GM23338 (cell line): ENCODE measurements at regions not wholly inside any gene's neighbourhood (a gene's known extent, or its start where the extent isn't known, plus 50 kb on each side); places are given as distances from the start of the nearest gene placed in this dataset.

ENCODE experiments used
- ATAC-seq: fragments of 200-7000 bp; cut with Tn5 transposase; 3 replicates; pipeline ENCODE4 v1.9.1; 2020
- DNase-seq: peaks from one replicate; pipeline ENCODE4 v3.0.0-alpha.2; 2015; ENCODE audit warnings: low spot score
- H2AFZ ChIP-seq: fragments of 200-600 bp; sonication (generic); 2 replicates; pipeline ENCODE4 v1.8.0; 2016; ENCODE audit warnings: antibody characterized with exemption, mild to moderate bottlenecking, moderate library complexity
- H3F3A ChIP-seq: fragments of 200-600 bp; sonication (generic); replicated peaks from 2 replicates; pipeline ENCODE4 v1.8.0; 2017; ENCODE audit warnings: antibody characterized with exemption, mixed run types, low read depth
- H3K27ac ChIP-seq: fragments of 200-600 bp; sonication (generic); 2 replicates; pipeline ENCODE4 v1.6.1; 2016; ENCODE audit warnings: low read depth
- H3K27me3 ChIP-seq: fragments of 200-600 bp; sonication (generic); 2 replicates; pipeline ENCODE4 v1.8.0; 2016; ENCODE audit warnings: mild to moderate bottlenecking, mixed run types, moderate library complexity; ENCODE audit not compliant: insufficient read depth
- H3K36me3 ChIP-seq: fragments of 200-600 bp; sonication (generic); 2 replicates; pipeline ENCODE4 v1.8.0; 2016; ENCODE audit warnings: mild to moderate bottlenecking; ENCODE audit not compliant: insufficient read depth
- H3K4me1 ChIP-seq: fragments of 200-600 bp; sonication (generic); 2 replicates; pipeline ENCODE4 v1.8.0; 2016; ENCODE audit warnings: mild to moderate bottlenecking, moderate library complexity; ENCODE audit not compliant: insufficient read depth
- H3K4me2 ChIP-seq: fragments of 200-600 bp; sonication (generic); 2 replicates; pipeline ENCODE4 v1.7.1; 2017; ENCODE audit warnings: mixed run types
- H3K4me3 ChIP-seq: fragments of 200-600 bp; sonication (generic); 2 replicates; pipeline ENCODE4 v1.6.1; 2016; ENCODE audit warnings: mixed run types
- H3K79me2 ChIP-seq: fragments of 200-600 bp; sonication (generic); replicated peaks from 2 replicates; pipeline ENCODE4 v1.8.0; 2017; ENCODE audit warnings: mild to moderate bottlenecking; ENCODE audit not compliant: insufficient read depth
- H3K9me2 ChIP-seq: fragments of 200-600 bp; sonication (generic); 2 replicates; pipeline ENCODE4 v1.8.0; 2017; ENCODE audit not compliant: insufficient read depth
- H4K20me1 ChIP-seq: fragments of 200-600 bp; sonication (generic); replicated peaks from 2 replicates; pipeline ENCODE4 v1.8.0; 2017; ENCODE audit warnings: mild to moderate bottlenecking; ENCODE audit not compliant: insufficient read depth
- H3K27ac Mint-ChIP-seq: 2 replicates; pipeline ENCODE4 v1.8.0; 2020; ENCODE audit warnings: inconsistent platforms, mild to moderate bottlenecking, moderate library complexity, mixed read lengths
- H3K27me3 Mint-ChIP-seq: 3 replicates; pipeline ENCODE4 v1.8.0; 2022; ENCODE audit warnings: low read depth, mild to moderate bottlenecking, moderate library complexity, mixed read lengths, inconsistent platforms; ENCODE audit not compliant: insufficient read depth, poor library complexity
- H3K36me3 Mint-ChIP-seq: 3 replicates; pipeline ENCODE4 v1.8.0; 2021; ENCODE audit warnings: low read depth, mild to moderate bottlenecking, inconsistent platforms, moderate library complexity, mixed read lengths
- H3K4me1 Mint-ChIP-seq: 3 replicates; pipeline ENCODE4 v1.8.0; 2020; ENCODE audit warnings: mild to moderate bottlenecking, inconsistent platforms, mixed read lengths
- H3K4me3 Mint-ChIP-seq: 3 replicates; pipeline ENCODE4 v1.8.0; 2021; ENCODE audit warnings: moderate library complexity, mild to moderate bottlenecking, inconsistent platforms, mixed read lengths
- H3K9me3 Mint-ChIP-seq: 3 replicates; pipeline ENCODE4 v1.8.0; 2020; ENCODE audit warnings: moderate library complexity, mild to moderate bottlenecking, inconsistent platforms, mixed read lengths
- CREB1 ChIP-seq: fragments of 250-450 bp; sonication (Bioruptor Pico); IDR thresholded peaks from 2 replicates; pipeline ENCODE4 v1.5.0; 2020; ENCODE audit warnings: low read depth, mild to moderate bottlenecking, moderate library complexity
- EZH2 ChIP-seq: fragments of 200-600 bp; sonication (generic); IDR thresholded peaks from one replicate; pipeline ENCODE4 v1.8.0; 2017; ENCODE audit warnings: antibody characterized with exemption, mild to moderate bottlenecking, low read depth; ENCODE audit not compliant: unreplicated experiment
- EZH2phosphoT487 ChIP-seq: fragments of 200-600 bp; sonication (generic); IDR thresholded peaks from one replicate; pipeline ENCODE4 v1.8.1; 2018; ENCODE audit warnings: antibody characterized with exemption; ENCODE audit not compliant: unreplicated experiment
- JUNB ChIP-seq: IDR thresholded peaks from one replicate; pipeline ENCODE4 v1.6.1; 2016; ENCODE audit warnings: antibody characterized with exemption; ENCODE audit not compliant: unreplicated experiment
- NANOG ChIP-seq: IDR thresholded peaks from 2 replicates; pipeline ENCODE4 v1.6.1; 2016; ENCODE audit warnings: antibody characterized with exemption, borderline replicate concordance
- POLR2AphosphoS5 ChIP-seq: IDR thresholded peaks from 2 replicates; pipeline ENCODE4 v1.6.1; 2016; ENCODE audit warnings: antibody characterized with exemption, low read depth
- STAT1 ChIP-seq: IDR thresholded peaks from one replicate; pipeline ENCODE4 v1.6.1; 2016; ENCODE audit warnings: antibody characterized with exemption; ENCODE audit not compliant: unreplicated experiment
- ZNF114 ChIP-seq: fragments of 250-450 bp; sonication (Bioruptor Pico); IDR thresholded peaks from 2 replicates; pipeline ENCODE4 v1.5.0; 2020; ENCODE audit warnings: mild to moderate bottlenecking, moderate library complexity
- ZNF331 ChIP-seq: fragments of 250-450 bp; sonication (Bioruptor Pico); IDR thresholded peaks from 2 replicates; pipeline ENCODE4 v1.5.0; 2020; ENCODE audit warnings: low read depth, mild to moderate bottlenecking, moderate library complexity
- TF ChIP-seq, protein P1 (sequence below): IDR thresholded peaks from 2 replicates; pipeline ENCODE4 v1.6.1; 2016; ENCODE audit warnings: antibody characterized with exemption
- TF ChIP-seq, protein P2 (sequence below), 2 experiments: fragments of 200-600 bp in 1 of 2; sonication (generic) in 1 of 2; conservative IDR thresholded peaks; 2 replicates each; pipeline versions ENCODE4 v1.5.1 to v1.6.1; 2016 to 2017; ENCODE audit warnings: antibody characterized with exemption in 2 of 2, low read depth in 2 of 2, mild to moderate bottlenecking in 2 of 2, moderate library complexity in 1 of 2
- TF ChIP-seq, protein P3 (sequence below): IDR thresholded peaks from one replicate; pipeline ENCODE4 v1.6.1; 2018; ENCODE audit warnings: antibody characterized with exemption; ENCODE audit not compliant: unreplicated experiment

DNA sequence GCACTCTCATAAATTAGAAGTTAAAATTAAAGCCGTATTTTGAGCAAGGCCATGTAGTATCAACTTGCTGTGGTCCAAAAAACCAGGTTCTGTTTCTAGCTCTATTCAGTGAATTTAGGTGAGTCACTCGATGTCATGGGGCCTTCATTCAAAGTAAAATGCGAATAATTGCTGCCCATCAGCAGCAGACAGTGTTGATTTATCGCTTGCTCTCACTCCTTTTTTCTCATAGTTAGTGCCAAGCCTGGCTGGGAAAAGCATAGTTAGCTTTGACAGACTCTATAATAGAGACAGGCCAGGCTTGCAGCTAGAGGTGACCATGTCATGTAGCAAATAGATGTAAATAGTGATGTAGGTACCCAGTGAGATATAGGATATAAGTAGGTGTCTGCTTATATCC lies 136.0 kb downstream of the EDN1 start (continued):
- no peak for TF ChIP-seq EZH2

DNA sequence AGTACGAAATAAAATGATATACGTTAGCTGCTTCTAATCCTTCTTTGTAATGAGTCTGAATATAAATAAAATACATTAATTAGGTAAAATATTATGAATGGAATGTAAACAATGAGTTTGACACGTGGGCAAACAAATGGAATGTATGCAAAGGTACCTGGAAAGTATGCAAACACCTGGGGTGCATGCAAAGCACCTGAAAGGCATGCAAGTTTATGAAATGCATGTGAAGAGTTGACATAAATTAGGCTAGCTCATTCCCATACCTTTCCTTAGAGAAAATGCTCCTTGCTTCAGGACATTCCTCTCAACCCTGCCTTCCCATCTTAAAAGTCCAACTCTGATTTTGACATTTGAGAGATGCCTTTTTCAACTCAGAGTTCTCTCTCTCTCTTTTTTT lies 140.9 kb downstream of the EDN1 start:
- Mint-ChIP-seq H3K9me3 (peaks cover 23% of the 10 kb centered on the region), H3K4me1 (peaks cover 55% of the 10 kb centered on the region), H3K27me3 (peaks cover 2% of the 10 kb centered on the region), H3K27ac (peak overlapping the region; percentile 45; the same call in 1 of the 2 replicates), H3K4me3 (peak overlapping the region; percentile 8; the same call in 1 of the 3 replicates), H3K36me3 (peaks cover 19% of the 10 kb centered on the region)
- Histone ChIP-seq H4K20me1 (no peaks in the 10 kb centered on the region), H3K4me3 (no peak overlapping the region), H3K9me2 (no peaks in the 10 kb centered on the region), H3K36me3 (peaks cover 9% of the 10 kb centered on the region), H3K27ac (peak overlapping the region; percentile 82), H3F3A (no peaks in the 10 kb centered on the region), H3K4me1 (peaks cover 40% of the 10 kb centered on the region), H3K79me2 (no peaks in the 10 kb centered on the region), H3K4me2 (0 out of 2 replicates have a peak overlapping the region, but pooled peaks have one; percentile 24), H2AFZ (no peak overlapping the region), H3K27me3 (no peaks in the 10 kb centered on the region)
- DNase-seq (peak; percentile 72), ATAC-seq (peak; percentile 79)
- TF ChIP-seq POLR2AphosphoS5 (no peak), NANOG (peak; percentile 65)

DNA sequence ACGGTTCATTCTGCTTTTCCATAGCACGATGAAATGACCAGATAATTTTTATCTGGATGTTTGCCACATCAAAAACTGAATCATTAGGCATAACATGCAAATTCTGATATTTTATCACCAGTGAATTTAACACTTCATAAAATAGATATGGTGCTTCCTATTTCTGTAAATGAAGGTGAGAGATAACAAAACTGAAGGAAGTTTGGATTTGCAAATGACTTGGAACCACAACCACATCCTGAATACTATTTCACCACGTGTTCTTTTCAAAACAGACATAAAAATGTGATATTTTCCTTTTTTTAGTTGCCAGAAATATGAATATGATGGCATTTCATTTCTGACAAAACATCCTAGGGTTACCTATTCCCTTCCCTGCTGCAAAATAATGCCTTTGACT lies 146.1 kb downstream of the EDN1 start:
- no peak overlapping the region for H3K27ac ChIP-seq
- H3K9me2 ChIP-seq = 0 out of 2 replicates have a peak, but pooled peaks cover 6% of the 10 kb centered on the region
- no peak overlapping the region for H3K4me3 ChIP-seq
- H3K36me3 ChIP-seq = peaks cover 9% of the 10 kb centered on the region
- H3K27me3 ChIP-seq = no peaks in the 10 kb centered on the region
- H2AFZ ChIP-seq = no peak overlapping the region
- no peaks in the 10 kb centered on the region for H4K20me1 ChIP-seq
- H3K4me2 ChIP-seq = no peak overlapping the region
- Mint-ChIP-seq H3K27me3 (no peaks in the 10 kb centered on the region), H3K4me3 (no peak overlapping the region), H3K36me3 (peaks cover 21% of the 10 kb centered on the region), H3K4me1 (peaks cover 10% of the 10 kb centered on the region), H3K27ac (no peak overlapping the region), H3K9me3 (peaks cover 27% of the 10 kb centered on the region)
- no peaks in the 10 kb centered on the region for H3F3A ChIP-seq
- DNase-seq (no peak), ATAC-seq (no peak)
- H3K4me1 ChIP-seq = peaks cover 11% of the 10 kb centered on the region
- H3K79me2 ChIP-seq = no peaks in the 10 kb centered on the region
- TF ChIP-seq, protein P1, sequence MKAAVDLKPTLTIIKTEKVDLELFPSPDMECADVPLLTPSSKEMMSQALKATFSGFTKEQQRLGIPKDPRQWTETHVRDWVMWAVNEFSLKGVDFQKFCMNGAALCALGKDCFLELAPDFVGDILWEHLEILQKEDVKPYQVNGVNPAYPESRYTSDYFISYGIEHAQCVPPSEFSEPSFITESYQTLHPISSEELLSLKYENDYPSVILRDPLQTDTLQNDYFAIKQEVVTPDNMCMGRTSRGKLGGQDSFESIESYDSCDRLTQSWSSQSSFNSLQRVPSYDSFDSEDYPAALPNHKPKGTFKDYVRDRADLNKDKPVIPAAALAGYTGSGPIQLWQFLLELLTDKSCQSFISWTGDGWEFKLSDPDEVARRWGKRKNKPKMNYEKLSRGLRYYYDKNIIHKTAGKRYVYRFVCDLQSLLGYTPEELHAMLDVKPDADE = no peak
- TF ChIP-seq NANOG (no peak), CREB1 (CRISPR knock-in tag) (no peak), EZH2phosphoT487 (no peak), EZH2 (no peak), POLR2AphosphoS5 (no peak), JUNB (no peak), ZNF114 (CRISPR knock-in tag) (no peak), STAT1 (no peak), ZNF331 (no peak)
- TF ChIP-seq, protein P2, sequence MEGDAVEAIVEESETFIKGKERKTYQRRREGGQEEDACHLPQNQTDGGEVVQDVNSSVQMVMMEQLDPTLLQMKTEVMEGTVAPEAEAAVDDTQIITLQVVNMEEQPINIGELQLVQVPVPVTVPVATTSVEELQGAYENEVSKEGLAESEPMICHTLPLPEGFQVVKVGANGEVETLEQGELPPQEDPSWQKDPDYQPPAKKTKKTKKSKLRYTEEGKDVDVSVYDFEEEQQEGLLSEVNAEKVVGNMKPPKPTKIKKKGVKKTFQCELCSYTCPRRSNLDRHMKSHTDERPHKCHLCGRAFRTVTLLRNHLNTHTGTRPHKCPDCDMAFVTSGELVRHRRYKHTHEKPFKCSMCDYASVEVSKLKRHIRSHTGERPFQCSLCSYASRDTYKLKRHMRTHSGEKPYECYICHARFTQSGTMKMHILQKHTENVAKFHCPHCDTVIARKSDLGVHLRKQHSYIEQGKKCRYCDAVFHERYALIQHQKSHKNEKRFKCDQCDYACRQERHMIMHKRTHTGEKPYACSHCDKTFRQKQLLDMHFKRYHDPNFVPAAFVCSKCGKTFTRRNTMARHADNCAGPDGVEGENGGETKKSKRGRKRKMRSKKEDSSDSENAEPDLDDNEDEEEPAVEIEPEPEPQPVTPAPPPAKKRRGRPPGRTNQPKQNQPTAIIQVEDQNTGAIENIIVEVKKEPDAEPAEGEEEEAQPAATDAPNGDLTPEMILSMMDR (conservative IDR thresholded peaks at IDR 0.05; ENCODE audit: low read depth in 2 of 2) = no peak
- TF ChIP-seq, protein P3, sequence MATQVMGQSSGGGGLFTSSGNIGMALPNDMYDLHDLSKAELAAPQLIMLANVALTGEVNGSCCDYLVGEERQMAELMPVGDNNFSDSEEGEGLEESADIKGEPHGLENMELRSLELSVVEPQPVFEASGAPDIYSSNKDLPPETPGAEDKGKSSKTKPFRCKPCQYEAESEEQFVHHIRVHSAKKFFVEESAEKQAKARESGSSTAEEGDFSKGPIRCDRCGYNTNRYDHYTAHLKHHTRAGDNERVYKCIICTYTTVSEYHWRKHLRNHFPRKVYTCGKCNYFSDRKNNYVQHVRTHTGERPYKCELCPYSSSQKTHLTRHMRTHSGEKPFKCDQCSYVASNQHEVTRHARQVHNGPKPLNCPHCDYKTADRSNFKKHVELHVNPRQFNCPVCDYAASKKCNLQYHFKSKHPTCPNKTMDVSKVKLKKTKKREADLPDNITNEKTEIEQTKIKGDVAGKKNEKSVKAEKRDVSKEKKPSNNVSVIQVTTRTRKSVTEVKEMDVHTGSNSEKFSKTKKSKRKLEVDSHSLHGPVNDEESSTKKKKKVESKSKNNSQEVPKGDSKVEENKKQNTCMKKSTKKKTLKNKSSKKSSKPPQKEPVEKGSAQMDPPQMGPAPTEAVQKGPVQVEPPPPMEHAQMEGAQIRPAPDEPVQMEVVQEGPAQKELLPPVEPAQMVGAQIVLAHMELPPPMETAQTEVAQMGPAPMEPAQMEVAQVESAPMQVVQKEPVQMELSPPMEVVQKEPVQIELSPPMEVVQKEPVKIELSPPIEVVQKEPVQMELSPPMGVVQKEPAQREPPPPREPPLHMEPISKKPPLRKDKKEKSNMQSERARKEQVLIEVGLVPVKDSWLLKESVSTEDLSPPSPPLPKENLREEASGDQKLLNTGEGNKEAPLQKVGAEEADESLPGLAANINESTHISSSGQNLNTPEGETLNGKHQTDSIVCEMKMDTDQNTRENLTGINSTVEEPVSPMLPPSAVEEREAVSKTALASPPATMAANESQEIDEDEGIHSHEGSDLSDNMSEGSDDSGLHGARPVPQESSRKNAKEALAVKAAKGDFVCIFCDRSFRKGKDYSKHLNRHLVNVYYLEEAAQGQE = no peak
